ENCODE measurements at regions not wholly inside any gene's neighbourhood (a gene's known extent, or its start where the extent isn't known, plus 50 kb on each side); places are given as distances from the start of the nearest gene placed in this dataset.
"Not testable (repeated sequence)": the region's sequence is repeated elsewhere in the genome, so short reads cannot be mapped to it uniquely, and the experiment has no call there.

GRCh38 chr6:165167861-165168260, 141.5 kb downstream of the C6orf118 start:
- no peak for DNase-seq (ENCODE audit: low spot score)

- no peak for DNase-seq (ENCODE audit: low spot score)
Observed at GRCh38 chr6:165167311-165167710, 142.1 kb downstream of the C6orf118 start.

- DNase-seq (ENCODE audit: low spot score) = no peak
Observed at GRCh38 chr6:165163519-165163918, 145.9 kb downstream of the C6orf118 start.

- no peak for DNase-seq (ENCODE audit: low spot score)
Observed at GRCh38 chr6:165159460-165159859, 149.9 kb downstream of the C6orf118 start.

- no peak for DNase-seq (ENCODE audit: low spot score)
Observed at GRCh38 chr6:165146456-165146855, 162.9 kb downstream of the C6orf118 start.

GRCh38 chr6:165135889-165136288, 173.5 kb downstream of the C6orf118 start:
- no peak for DNase-seq (ENCODE audit: low spot score)

- DNase-seq (ENCODE audit: low spot score) = no peak
Observed at GRCh38 chr6:165129086-165129485, 180.3 kb downstream of the C6orf118 start.

GRCh38 chr6:165127743-165128142, 181.7 kb downstream of the C6orf118 start:
- DNase-seq (ENCODE audit: low spot score) = not testable (repeated sequence)

GRCh38 chr6:165124681-165125080, 184.7 kb downstream of the C6orf118 start:
- not testable (repeated sequence) for DNase-seq (ENCODE audit: low spot score)

GRCh38 chr6:165119231-165120020, 190.0 kb downstream of the C6orf118 start:
- DNase-seq (ENCODE audit: low spot score) = no peak

- no peak for DNase-seq (ENCODE audit: low spot score)
Observed at GRCh38 chr6:165118736-165119135, 190.7 kb downstream of the C6orf118 start.

- DNase-seq (ENCODE audit: low spot score) = no peak
Observed at GRCh38 chr6:165117806-165118205, 191.6 kb downstream of the C6orf118 start.

- DNase-seq (ENCODE audit: low spot score) = no peak
Observed at GRCh38 chr6:165117121-165117520, 192.3 kb downstream of the C6orf118 start.

- DNase-seq (ENCODE audit: low spot score) = no peak
Observed at GRCh38 chr6:165110860-165111259, 198.5 kb downstream of the C6orf118 start.

- no peak for DNase-seq (ENCODE audit: low spot score)
Observed at GRCh38 chr6:165109011-165109410, 200.4 kb downstream of the C6orf118 start.

- no peak for DNase-seq (ENCODE audit: low spot score)
Observed at GRCh38 chr6:165106261-165106660, 203.1 kb downstream of the C6orf118 start.

GRCh38 chr6:165098165-165098564, 211.2 kb downstream of the C6orf118 start:
- no peak for DNase-seq (ENCODE audit: low spot score)

GRCh38 chr6:165096868-165097267, 212.5 kb downstream of the C6orf118 start:
- no peak for DNase-seq (ENCODE audit: low spot score)

GRCh38 chr6:165096209-165096608, 213.2 kb downstream of the C6orf118 start:
- DNase-seq (ENCODE audit: low spot score) = no peak

- DNase-seq (ENCODE audit: low spot score) = no peak
Observed at GRCh38 chr6:165092881-165093595, 216.4 kb downstream of the C6orf118 start.

GRCh38 chr6:165091121-165091785, 218.2 kb downstream of the C6orf118 start:
- DNase-seq (ENCODE audit: low spot score) = no peak

GRCh38 chr6:165090242-165090641, 219.2 kb downstream of the C6orf118 start:
- DNase-seq (ENCODE audit: low spot score) = no peak

- no peak for DNase-seq (ENCODE audit: low spot score)
Observed at GRCh38 chr6:165086814-165087213, 222.6 kb downstream of the C6orf118 start.
